Suprapubic skin (tissue), 4 donors: ENCODE measurements at regions not wholly inside any gene's neighbourhood (a gene's known extent, or its start where the extent isn't known, plus 50 kb on each side); places are given as distances from the start of the nearest gene placed in this dataset.

Experiments used
- DNase-seq, 2 donors: peaks; one replicate each; pipeline ENCODE4 v3.0.0-alpha.2; 2019; ENCODE audit warnings: low spot score in 2 of 2
- H3K27ac ChIP-seq: fragments of 200-600 bp; sonication (generic); one replicate; pipeline ENCODE4 v1.5.1; 2019
- H3K27me3 ChIP-seq: fragments of 200-600 bp; sonication (generic); one replicate; pipeline ENCODE4 v1.5.1; 2019
- H3K36me3 ChIP-seq: fragments of 200-600 bp; sonication (generic); one replicate; pipeline ENCODE4 v1.5.1; 2019
- H3K4me1 ChIP-seq: fragments of 200-600 bp; sonication (generic); one replicate; pipeline ENCODE4 v1.5.1; 2019
- H3K4me3 ChIP-seq: fragments of 200-600 bp; sonication (generic); one replicate; pipeline ENCODE4 v1.5.1; 2019; ENCODE audit warnings: mild to moderate bottlenecking
- H3K9me3 ChIP-seq: fragments of 200-600 bp; sonication (generic); one replicate; pipeline ENCODE4 v1.5.1; 2019
- EP300 ChIP-seq: sonication (generic); formaldehyde crosslinking; IDR thresholded peaks from one replicate; pipeline ENCODE4 v1.6.1; 2017; ENCODE audit warnings: antibody characterized with exemption
- POLR2A ChIP-seq, 2 donors: fragments of 450-650 bp; IDR thresholded peaks; one replicate each; pipeline ENCODE4 v1.6.1; 2017; ENCODE audit warnings: antibody characterized with exemption in 2 of 2, mild to moderate bottlenecking in 2 of 2, moderate library complexity in 2 of 2
- POLR2AphosphoS5 ChIP-seq, 3 donors: sonication (generic); formaldehyde crosslinking; IDR thresholded peaks; one replicate each; pipeline ENCODE4 v1.6.1; 2017; ENCODE audit warnings: antibody characterized with exemption in 3 of 3
- WGBS: methylation state at CpG from one replicate; pipeline ENCODE4 v1.1.5; 2018; 5-methylcytosine and 5-hydroxymethylcytosine counted together
- TF ChIP-seq, protein P1 (sequence below), 2 donors: fragments of 200-600 bp in 1 of 2; fragments of 450-650 bp in 1 of 2; sonication (generic) in 1 of 2; IDR thresholded peaks; one replicate each; pipeline ENCODE4 v1.5.1; 2016 to 2019; ENCODE audit warnings: antibody characterized with exemption in 2 of 2, mild to moderate bottlenecking in 1 of 2, moderate library complexity in 1 of 2

DNA sequence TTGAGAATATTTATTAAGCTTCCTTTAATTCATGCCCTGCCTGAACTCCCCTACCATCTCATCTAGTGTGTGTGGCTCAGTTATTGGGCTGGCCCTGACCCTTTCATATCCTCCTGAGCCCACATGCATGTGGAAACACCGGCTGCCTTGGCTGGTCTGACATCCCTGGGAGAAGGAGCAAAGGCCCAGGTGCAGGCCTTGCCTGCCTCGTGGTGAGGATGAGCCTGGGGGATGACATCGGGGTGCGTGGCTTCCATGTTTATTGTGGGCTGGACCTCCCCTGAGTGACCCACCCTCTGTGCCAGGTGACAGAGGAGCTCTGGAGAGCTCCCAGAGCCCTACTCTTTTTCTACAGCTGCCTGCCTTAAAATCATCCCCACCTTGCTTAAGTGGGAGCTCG lies 69.1 kb downstream of the FOXA2 start:
- no peaks in the 10 kb centered on the region for H3K36me3 ChIP-seq
- H3K9me3 ChIP-seq, result no peaks in the 10 kb centered on the region
- H3K27ac ChIP-seq, result no peak overlapping the region
- TF ChIP-seq POLR2A (IDR thresholded peaks at IDR 0.05) (no peak), EP300 (no peak), POLR2AphosphoS5 (IDR thresholded peaks at IDR 0.05) (no peak)
- TF ChIP-seq, protein P1, sequence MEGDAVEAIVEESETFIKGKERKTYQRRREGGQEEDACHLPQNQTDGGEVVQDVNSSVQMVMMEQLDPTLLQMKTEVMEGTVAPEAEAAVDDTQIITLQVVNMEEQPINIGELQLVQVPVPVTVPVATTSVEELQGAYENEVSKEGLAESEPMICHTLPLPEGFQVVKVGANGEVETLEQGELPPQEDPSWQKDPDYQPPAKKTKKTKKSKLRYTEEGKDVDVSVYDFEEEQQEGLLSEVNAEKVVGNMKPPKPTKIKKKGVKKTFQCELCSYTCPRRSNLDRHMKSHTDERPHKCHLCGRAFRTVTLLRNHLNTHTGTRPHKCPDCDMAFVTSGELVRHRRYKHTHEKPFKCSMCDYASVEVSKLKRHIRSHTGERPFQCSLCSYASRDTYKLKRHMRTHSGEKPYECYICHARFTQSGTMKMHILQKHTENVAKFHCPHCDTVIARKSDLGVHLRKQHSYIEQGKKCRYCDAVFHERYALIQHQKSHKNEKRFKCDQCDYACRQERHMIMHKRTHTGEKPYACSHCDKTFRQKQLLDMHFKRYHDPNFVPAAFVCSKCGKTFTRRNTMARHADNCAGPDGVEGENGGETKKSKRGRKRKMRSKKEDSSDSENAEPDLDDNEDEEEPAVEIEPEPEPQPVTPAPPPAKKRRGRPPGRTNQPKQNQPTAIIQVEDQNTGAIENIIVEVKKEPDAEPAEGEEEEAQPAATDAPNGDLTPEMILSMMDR (IDR thresholded peaks at IDR 0.05), result no peak
- WGBS, result 63% methylated on average over 2 of the region's 5 CpGs
- H3K27me3 ChIP-seq, result peaks cover 11% of the 10 kb centered on the region
- H3K4me3 ChIP-seq, result no peak overlapping the region
- H3K4me1 ChIP-seq, result no peaks in the 10 kb centered on the region
- DNase-seq, result no peak

DNA sequence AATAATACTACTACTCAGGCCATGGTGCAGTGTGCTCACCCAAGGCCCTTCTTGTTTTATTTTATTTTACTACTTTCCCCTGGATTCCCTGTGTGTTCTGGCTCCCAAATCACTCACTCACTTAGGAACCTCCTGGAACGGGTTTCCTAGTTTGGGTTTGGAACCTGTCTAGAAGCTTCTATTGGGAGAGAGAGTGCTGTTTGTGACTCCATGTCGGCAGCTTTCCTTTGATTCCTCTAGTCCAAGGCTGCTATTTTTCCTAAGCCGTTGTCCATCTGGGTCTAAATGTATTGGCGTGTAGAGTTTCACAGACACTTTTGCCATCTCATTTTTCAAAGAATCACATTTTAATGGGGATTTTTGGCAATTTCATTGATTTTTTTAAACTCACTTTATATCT lies 70.8 kb downstream of the FOXA2 start:
- H3K27me3 ChIP-seq, result peaks cover 11% of the 10 kb centered on the region
- no peaks in the 10 kb centered on the region for H3K36me3 ChIP-seq
- no peak overlapping the region for H3K4me3 ChIP-seq
- no peak overlapping the region for H3K27ac ChIP-seq
- H3K4me1 ChIP-seq, result no peaks in the 10 kb centered on the region
- WGBS, result 88% methylated on average over 4 of the region's 4 CpGs
- H3K9me3 ChIP-seq, result no peaks in the 10 kb centered on the region
- no peak for DNase-seq
- TF ChIP-seq POLR2A (IDR thresholded peaks at IDR 0.05), result no peak

DNA sequence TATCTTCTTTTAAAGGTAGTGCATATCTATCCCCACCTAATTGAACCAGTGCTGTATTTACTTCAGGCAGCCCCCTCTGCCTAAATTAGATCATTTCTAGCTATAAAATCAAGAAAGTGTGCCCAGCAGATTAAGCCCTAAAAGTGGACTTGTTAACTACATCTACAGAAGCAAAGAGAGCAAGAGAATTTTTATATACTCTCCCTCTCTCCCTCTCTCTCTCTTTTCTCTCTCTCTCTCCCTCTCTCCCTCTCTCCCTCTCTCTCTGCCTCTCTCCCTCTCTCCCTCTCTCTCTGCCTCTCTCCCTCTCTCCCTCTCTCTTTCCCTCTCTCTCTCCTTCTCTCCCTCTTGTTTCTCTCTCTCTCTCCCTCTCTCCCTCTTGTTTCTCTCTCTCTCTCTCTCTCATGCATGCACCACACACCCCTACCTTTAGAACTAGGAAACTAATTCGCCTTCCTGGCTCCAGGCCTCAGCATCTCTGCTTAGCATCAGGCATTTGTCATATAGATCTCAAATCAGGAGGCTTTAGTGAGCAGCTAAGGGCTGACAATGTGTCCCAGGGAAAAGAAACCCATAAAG lies 71.4 kb downstream of the FOXA2 start:
- DNase-seq, result no peak
- Histone ChIP-seq H3K27ac (no peak overlapping the region), H3K36me3 (no peaks in the 10 kb centered on the region), H3K9me3 (no peaks in the 10 kb centered on the region), H3K4me1 (no peaks in the 10 kb centered on the region), H3K27me3 (peaks cover 11% of the 10 kb centered on the region), H3K4me3 (no peak overlapping the region)
- WGBS, result 64% methylated on average over 1 of the region's 1 CpG
- TF ChIP-seq EP300 (no peak), POLR2A (IDR thresholded peaks at IDR 0.05) (no peak), POLR2AphosphoS5 (IDR thresholded peaks at IDR 0.05) (no peak)
- TF ChIP-seq, protein P1 (IDR thresholded peaks at IDR 0.05), result no peak

DNA sequence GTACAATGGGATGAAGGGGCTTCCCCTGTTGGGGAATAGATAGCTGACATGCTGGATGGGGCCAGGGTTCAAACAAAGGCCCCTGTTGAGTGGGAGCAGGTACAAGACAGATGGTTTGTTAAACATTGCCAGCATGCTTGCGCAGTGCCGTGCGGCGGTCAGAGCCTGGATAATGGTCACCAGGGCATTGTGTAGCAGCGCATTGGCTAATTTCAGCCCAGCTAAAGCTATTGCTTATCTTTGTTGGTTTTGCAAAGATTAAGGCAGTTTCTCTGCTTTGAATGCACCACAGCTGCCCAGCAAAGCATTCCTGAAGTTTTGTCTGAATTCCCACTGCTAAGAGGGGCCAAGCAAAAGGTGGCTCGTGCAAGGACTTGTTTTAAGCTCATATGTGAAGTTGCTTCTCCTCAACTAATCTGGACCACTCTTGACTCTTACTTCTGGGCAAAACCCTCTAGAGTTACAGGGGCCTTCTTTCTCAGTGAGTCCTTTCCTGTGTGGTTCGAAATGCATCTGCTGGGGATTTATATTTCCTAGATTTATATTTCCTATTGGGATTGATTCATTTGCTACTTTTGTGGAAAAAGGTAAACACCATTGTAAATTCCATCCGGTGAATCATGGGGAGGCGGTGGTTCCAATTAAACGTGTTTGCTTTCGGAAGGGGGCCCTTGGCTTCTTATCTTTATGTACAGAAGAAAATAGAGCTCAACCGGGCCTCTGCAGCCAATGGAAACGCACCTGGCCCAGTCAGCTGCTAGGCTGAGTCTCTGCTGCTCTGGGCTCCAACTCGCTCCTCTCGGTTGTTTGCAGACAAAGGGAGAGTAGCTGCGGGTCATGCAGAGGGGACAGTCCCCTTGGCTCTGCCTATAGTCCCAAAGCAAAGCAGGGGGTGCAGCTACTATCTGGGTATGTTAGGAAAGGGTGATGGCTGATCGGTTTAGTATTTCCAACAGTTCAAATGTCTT lies 72.1 kb downstream of the FOXA2 start:
- no peak overlapping the region for H3K27ac ChIP-seq
- no peak overlapping the region for H3K4me3 ChIP-seq
- TF ChIP-seq EP300, result no peak
- H3K4me1 ChIP-seq, result no peaks in the 10 kb centered on the region
- DNase-seq, result no peak
- no peaks in the 10 kb centered on the region for H3K36me3 ChIP-seq
- H3K27me3 ChIP-seq, result peaks cover 11% of the 10 kb centered on the region
- no peaks in the 10 kb centered on the region for H3K9me3 ChIP-seq
- WGBS, result 44% methylated on average over 17 of the region's 17 CpGs

DNA sequence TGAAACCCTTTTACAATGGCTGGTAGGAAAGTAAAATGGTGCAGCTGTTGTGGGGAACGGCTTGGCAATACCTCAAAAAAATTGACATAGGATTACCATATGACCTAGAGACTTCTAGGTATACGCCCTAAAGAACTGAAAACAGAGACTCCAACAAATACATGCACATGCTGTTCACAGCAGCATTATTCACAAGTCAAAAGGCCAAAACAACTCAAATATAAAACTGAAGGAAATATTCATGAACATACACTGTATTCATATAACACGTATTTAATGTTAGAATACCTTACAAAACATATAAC lies 74.6 kb downstream of the FOXA2 start:
- H3K4me1 ChIP-seq, result no peaks in the 10 kb centered on the region
- no peak overlapping the region for H3K4me3 ChIP-seq
- 80% methylated on average over 3 of the region's 3 CpGs for WGBS
- H3K9me3 ChIP-seq, result no peaks in the 10 kb centered on the region
- no peak overlapping the region for H3K27ac ChIP-seq
- TF ChIP-seq POLR2A (IDR thresholded peaks at IDR 0.05), result no peak
- no peak for TF ChIP-seq POLR2AphosphoS5 (IDR thresholded peaks at IDR 0.05)
- TF ChIP-seq, protein P1 (IDR thresholded peaks at IDR 0.05), result no peak
- no peak for TF ChIP-seq EP300
- no peak for DNase-seq
- peaks cover 8% of the 10 kb centered on the region for H3K27me3 ChIP-seq
- H3K36me3 ChIP-seq, result no peaks in the 10 kb centered on the region

DNA sequence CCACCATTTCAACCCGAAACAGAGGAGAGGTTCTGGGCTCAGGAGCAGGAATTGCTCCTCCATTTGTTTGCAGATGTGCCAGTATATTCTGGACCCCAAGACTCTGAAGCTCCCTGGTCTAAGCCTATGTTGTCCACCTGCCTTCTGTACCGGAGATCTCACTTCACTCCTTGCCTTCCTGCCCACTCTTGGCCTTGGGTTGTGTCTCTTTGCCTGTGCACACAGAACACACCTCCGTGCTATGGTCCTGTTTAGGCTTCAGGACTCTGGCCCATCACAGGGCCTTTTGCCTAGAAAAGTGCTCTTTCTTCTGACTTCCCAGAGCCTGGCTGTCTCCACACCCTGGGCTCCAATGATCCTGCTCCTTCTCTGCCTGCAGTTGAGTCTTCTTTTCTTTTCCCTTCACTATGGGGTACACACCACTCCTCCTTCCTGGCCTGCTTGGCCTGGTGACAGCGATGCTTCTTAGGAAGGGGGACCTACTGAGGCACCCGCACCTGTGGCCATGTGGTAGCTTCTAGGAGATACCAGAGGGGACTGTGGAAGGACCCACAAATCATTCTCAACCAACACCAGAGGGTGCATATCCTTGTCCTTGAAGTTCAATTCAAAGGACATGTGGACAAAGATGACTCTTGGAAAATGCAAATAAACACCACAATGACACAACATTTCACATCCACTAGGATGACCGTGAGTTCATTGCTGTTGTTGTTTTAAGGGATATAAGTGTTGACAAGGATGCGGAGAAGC lies 75.1 kb downstream of the FOXA2 start:
- H3K9me3 ChIP-seq, result no peaks in the 10 kb centered on the region
- H3K4me3 ChIP-seq, result no peak overlapping the region
- DNase-seq, result no peak
- no peaks in the 10 kb centered on the region for H3K4me1 ChIP-seq
- WGBS, result 93% methylated on average over 7 of the region's 7 CpGs
- H3K36me3 ChIP-seq, result no peaks in the 10 kb centered on the region
- no peak overlapping the region for H3K27ac ChIP-seq
- peaks cover 8% of the 10 kb centered on the region for H3K27me3 ChIP-seq
- no peak for TF ChIP-seq POLR2A (IDR thresholded peaks at IDR 0.05)
- TF ChIP-seq, protein P1 (IDR thresholded peaks at IDR 0.05), result no peak
- TF ChIP-seq POLR2AphosphoS5 (IDR thresholded peaks at IDR 0.05), result no peak
- TF ChIP-seq EP300, result no peak
